ENCODE measurements at regions not wholly inside any gene's neighbourhood (a gene's known extent, or its start where the extent isn't known, plus 50 kb on each side); places are given as distances from the start of the nearest gene placed in this dataset.

DNA sequence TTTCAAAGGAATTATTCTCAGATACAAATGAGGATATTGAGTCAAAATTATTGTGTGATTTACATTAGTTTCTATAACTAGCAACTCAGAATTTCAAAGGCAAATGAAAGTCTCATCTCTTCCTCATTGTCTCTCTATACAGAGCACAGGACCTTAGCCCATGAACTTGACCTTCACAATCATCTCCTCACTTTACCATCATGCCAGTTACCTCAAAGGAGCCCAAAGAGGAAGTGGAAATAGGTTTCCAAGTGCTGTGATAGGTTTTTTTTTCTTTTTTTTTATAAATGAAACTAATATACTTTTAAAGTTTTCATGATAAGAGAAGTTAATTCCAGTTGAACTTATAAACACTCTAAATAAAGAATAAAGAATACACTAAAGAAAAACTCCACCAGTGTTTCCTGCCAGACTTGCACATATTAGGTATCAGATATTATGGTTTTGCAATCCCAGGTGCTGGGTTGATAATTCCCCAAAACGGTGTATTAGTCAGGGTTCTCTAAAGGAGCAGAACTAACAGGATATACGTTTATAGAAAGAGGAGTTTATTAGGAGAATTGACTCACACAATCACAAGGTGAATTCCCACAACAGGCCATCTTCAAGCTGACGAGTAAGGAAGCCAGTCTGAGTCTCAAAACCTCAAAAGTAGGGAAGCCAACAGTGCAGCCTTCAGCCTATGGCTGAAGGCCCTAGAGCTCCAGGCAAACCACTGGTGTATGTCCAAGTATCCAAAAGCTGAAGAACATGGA, 50.1 kb upstream of the ADAMTS16 start:
- Histone ChIP-seq H3K9me3 (no peaks in the 10 kb centered on the region), H3K4me3 (no peak overlapping the region), H3K4me1 (no peaks in the 10 kb centered on the region), H3K27me3 (no peaks in the 10 kb centered on the region), H3K27ac (no peak overlapping the region), H3K36me3 (no peaks in the 10 kb centered on the region)
- WGBS (ENCODE audit: insufficient coverage, low coverage, low lambda C conversion rate, missing lambda C conversion rate), result 62% methylated on average over 2 of the region's 3 CpGs
- intact Hi-C loops (cut with DNase I), result no loop called here
- no peak for ATAC-seq
- DNase-seq, result no peak
- TF ChIP-seq POLR2A (IDR thresholded peaks at IDR 0.05) (no peak), CTCF (IDR thresholded peaks at IDR 0.05) (no peak)
